Naive thymus-derived CD4-positive, alpha-beta T cell (primary cell): ENCODE measurements at regions not wholly inside any gene's neighbourhood (a gene's known extent, or its start where the extent isn't known, plus 50 kb on each side); places are given as distances from the start of the nearest gene placed in this dataset.

Source experiments
- ATAC-seq: fragments of 150-1000 bp; cut with Tn5 transposase; 2 replicates; pipeline ENCODE4 v1.10.0; 2021; ENCODE audit warnings: mild to moderate bottlenecking, moderate library complexity
- CTCF ChIA-PET: fragments of 350-600 bp; sonication (Branson Sonifier 250); formaldehyde crosslinking; loops from one replicate; lab custom pipeline; 2021; ENCODE audit warnings: antibody characterized with exemption; lab: Charles Lee
- POLR2A ChIA-PET: fragments of 350-600 bp; sonication (Branson Sonifier 250); formaldehyde crosslinking; loops from one replicate; lab custom pipeline; 2021; ENCODE audit warnings: antibody characterized with exemption, inconsistent platforms; lab: Charles Lee
- DNase-seq, 9 donors: peaks; one replicate each; pipeline versions ENCODE4 v3.0.0 to v3.0.0-alpha.2; 2020 to 2022; ENCODE audit warnings: mixed read lengths in 1 of 9
- H3K27ac ChIP-seq: one replicate; pipeline ENCODE4 v1.7.0; 2013; ENCODE audit warnings: mild to moderate bottlenecking, low read depth, low read length, moderate library complexity
- H3K27me3 ChIP-seq, 2 donors: one replicate each; pipeline ENCODE4 v1.7.0; 2013; ENCODE audit warnings: low read length in 2 of 2, mild to moderate bottlenecking in 2 of 2, moderate library complexity in 2 of 2; ENCODE audit not compliant: control insufficient read depth in 2 of 2, insufficient read depth in 2 of 2
- H3K36me3 ChIP-seq, 3 experiments: 1 replicate in 2 of 3; 2 replicates in 1 of 3; pipeline ENCODE4 v1.7.0; 2013; ENCODE audit warnings: low read length in 3 of 3, mild to moderate bottlenecking in 3 of 3, moderate library complexity in 1 of 3; ENCODE audit not compliant: insufficient read depth in 3 of 3, control insufficient read depth in 2 of 3
- H3K4me1 ChIP-seq, 2 donors: one replicate each; pipeline ENCODE4 v1.7.0; 2013; ENCODE audit warnings: low read length in 2 of 2, mild to moderate bottlenecking in 2 of 2, moderate library complexity in 1 of 2; ENCODE audit not compliant: control insufficient read depth in 2 of 2, insufficient read depth in 2 of 2
- H3K4me3 ChIP-seq: 2 replicates; pipeline ENCODE4 v1.7.0; 2013; ENCODE audit warnings: mild to moderate bottlenecking, low read length
- H3K9me3 ChIP-seq, 3 experiments: 1 replicate in 2 of 3; 2 replicates in 1 of 3; pipeline ENCODE4 v1.7.0; 2013; ENCODE audit warnings: low read length in 3 of 3; ENCODE audit not compliant: control insufficient read depth in 2 of 3
- H3K27ac Mint-ChIP-seq, 9 donors: one replicate each; pipeline ENCODE4 v1.8.0; 2020 to 2022; ENCODE audit warnings: mixed read lengths in 9 of 9, mild to moderate bottlenecking in 8 of 9, moderate library complexity in 5 of 9, inconsistent platforms in 2 of 9
- H3K27me3 Mint-ChIP-seq, 5 donors: one replicate each; pipeline ENCODE4 v1.8.0; 2021 to 2022; ENCODE audit warnings: mixed read lengths in 5 of 5, mild to moderate bottlenecking in 1 of 5
- H3K36me3 Mint-ChIP-seq, 5 donors: one replicate each; pipeline ENCODE4 v1.8.0; 2020 to 2022; ENCODE audit warnings: mixed read lengths in 5 of 5, mild to moderate bottlenecking in 3 of 5, inconsistent platforms in 1 of 5
- H3K4me1 Mint-ChIP-seq, 7 donors: one replicate each; pipeline ENCODE4 v1.8.0; 2020 to 2022; ENCODE audit warnings: mixed read lengths in 7 of 7, mild to moderate bottlenecking in 3 of 7, inconsistent platforms in 1 of 7
- H3K4me3 Mint-ChIP-seq, 10 donors: one replicate each; pipeline ENCODE4 v1.8.0; 2020 to 2022; ENCODE audit warnings: mild to moderate bottlenecking in 10 of 10, mixed read lengths in 10 of 10, moderate library complexity in 6 of 10, inconsistent platforms in 2 of 10
- H3K9me3 Mint-ChIP-seq, 11 donors: one replicate each; pipeline ENCODE4 v1.8.0; 2020 to 2022; ENCODE audit warnings: mixed read lengths in 11 of 11, mild to moderate bottlenecking in 4 of 11, inconsistent platforms in 1 of 11, moderate library complexity in 1 of 11
- intact Hi-C, 2 donors: fragments of 100-400 bp; cut with micrococcal nuclease; formaldehyde crosslinking; loops; one replicate each; pipeline ENCODE4 v1.15.1; 2023

DNA sequence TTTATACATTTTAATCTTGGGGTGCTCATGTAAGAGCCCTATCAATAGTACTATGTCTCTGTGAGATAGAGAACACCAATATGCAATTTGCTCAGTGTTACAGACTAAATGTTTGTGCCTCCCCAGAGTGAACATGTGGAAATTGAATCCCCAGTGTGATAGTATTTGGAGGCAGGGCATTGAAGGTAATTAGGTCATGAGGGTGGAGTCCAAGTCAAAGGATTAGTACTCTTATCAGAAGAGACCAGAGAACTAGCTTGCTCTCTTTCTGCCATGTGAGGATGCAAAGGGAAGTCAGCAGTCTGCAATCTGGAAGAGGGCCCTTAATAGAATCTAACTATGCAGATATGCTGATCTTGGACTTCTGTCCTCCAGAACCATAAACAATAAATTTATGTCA, 1317.0 kb downstream of the STIM2 start:
- Histone ChIP-seq H3K27ac (no peak overlapping the region), H3K4me1 (no peaks in the 10 kb centered on the region), H3K4me3 (no peak overlapping the region), H3K9me3 (no peaks in the 10 kb centered on the region), H3K27me3 (no peaks in the 10 kb centered on the region), H3K36me3 (no peaks in the 10 kb centered on the region)
- POLR2A ChIA-PET = no interaction called here
- H3K27ac Mint-ChIP-seq = no peak overlapping the region
- CTCF ChIA-PET = no interaction called here
- no peaks in the 10 kb centered on the region for H3K4me1 Mint-ChIP-seq
- intact Hi-C loops = no loop called here
- DNase-seq (no peak), ATAC-seq (no peak)
- no peaks in the 10 kb centered on the region for H3K27me3 Mint-ChIP-seq
- H3K36me3 Mint-ChIP-seq = no peaks in the 10 kb centered on the region
- H3K9me3 Mint-ChIP-seq = peaks cover 0 to 6% (median 1%) of the 10 kb centered on the region in 11 donors
- no peak overlapping the region for H3K4me3 Mint-ChIP-seq

DNA sequence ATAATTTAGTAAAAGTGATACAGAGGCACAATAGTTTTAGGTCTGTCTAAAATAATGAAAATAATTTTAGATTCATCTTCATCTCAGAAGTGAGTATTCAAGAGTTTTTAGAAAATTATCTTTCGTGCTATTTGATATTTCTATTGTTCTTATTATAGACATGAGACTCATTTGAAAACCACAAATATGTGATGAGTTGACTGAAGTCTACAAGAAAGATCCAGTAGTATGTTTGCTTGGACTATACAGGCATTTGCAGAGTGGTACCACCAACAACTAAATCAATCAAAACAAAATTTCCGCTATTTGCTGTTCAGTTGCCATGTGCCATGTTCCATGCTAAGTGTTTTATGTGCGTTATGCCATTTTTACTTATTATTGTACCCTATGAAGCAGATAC, 1318.5 kb downstream of the STIM2 start:
- Histone ChIP-seq H3K4me1 (no peaks in the 10 kb centered on the region), H3K36me3 (no peaks in the 10 kb centered on the region), H3K4me3 (no peak overlapping the region), H3K27ac (no peak overlapping the region), H3K9me3 (no peaks in the 10 kb centered on the region), H3K27me3 (no peaks in the 10 kb centered on the region)
- ChIA-PET CTCF (no interaction called here), POLR2A (no interaction called here)
- intact Hi-C loops = no loop called here
- Mint-ChIP-seq H3K27me3 (no peaks in the 10 kb centered on the region), H3K36me3 (no peaks in the 10 kb centered on the region), H3K4me1 (no peaks in the 10 kb centered on the region), H3K27ac (no peak overlapping the region), H3K4me3 (no peak overlapping the region), H3K9me3 (peaks cover 0 to 11% (median 3%) of the 10 kb centered on the region in 11 donors)
- DNase-seq = no peak
- no peak for ATAC-seq

DNA sequence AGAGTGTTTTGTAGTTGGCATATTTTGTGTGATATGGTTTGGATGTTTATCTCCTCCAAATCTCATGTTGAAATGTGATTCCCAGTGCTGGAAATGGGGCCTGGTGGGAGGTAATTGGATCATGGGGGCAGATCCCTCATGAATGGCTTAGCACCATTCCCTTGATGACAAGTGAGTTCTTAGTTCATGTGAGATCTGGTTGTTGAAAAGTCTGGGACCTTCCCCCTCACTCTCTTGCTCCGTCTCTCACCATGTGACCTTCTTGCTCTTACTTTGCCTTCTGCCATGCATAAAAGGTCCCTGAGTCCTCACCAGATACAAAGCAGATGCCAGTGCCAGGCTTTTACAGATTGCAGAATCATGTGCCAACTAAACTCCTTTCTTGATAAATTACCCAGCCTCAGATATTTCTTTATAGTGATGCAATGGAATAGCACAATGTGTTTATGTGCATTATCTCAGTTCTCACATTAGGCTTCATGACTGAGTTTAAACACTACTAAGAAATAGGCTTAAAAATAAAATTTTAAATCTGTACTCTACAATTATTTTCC, 1348.8 kb downstream of the STIM2 start:
- POLR2A ChIA-PET = no interaction called here
- H3K36me3 ChIP-seq = no peaks in the 10 kb centered on the region

DNA sequence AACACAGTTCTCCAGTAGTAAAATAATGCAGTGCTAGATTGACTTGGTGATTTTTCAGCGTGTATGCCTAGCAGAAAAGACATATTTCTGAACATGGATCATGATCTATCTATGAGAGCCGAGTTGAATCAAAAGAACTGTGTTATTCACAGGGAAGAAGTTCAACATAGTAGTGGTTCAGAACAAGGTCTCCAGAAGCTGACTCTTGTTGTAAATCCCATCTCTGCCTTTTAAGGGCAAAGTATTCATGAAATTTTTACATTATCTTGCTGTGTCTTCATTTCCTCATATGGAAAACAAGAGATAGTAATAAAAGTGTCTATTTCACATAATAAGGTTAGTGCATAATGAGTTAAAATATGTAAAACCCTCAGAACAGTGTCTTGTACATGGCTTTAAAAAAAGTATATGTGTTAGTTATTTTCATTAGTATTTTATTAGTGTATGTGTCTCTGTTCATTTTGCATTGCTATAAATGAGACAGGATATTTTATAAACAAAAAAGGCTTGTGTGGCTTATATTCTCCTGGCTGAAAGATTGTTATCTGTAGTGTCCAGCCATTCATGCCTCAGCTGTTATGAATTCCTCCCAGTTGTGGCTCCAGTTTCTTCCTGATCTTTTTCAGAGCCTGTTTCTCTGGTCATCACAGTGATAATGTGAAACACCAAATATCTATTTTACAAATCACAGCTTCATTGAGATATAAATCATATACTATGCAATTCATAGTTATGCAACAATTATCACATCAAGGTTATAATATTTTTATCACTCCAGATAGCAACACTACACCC, 1351.2 kb downstream of the STIM2 start:
- no peak for ATAC-seq
- Mint-ChIP-seq H3K4me1 (peaks cover 0 to 2% (median 0%) of the 10 kb centered on the region in 7 donors), H3K9me3 (peaks cover 0 to 36% (median 2%) of the 10 kb centered on the region in 11 donors), H3K4me3 (no peak overlapping the region), H3K27ac (no peak overlapping the region), H3K27me3 (no peaks in the 10 kb centered on the region), H3K36me3 (no peaks in the 10 kb centered on the region)
- no peak overlapping the region for H3K4me3 ChIP-seq
- ChIA-PET POLR2A (no interaction called here), CTCF (no interaction called here)
- no peaks in the 10 kb centered on the region for H3K36me3 ChIP-seq
- no peaks in the 10 kb centered on the region for H3K4me1 ChIP-seq
- H3K27me3 ChIP-seq = no peaks in the 10 kb centered on the region
- no peak overlapping the region for H3K27ac ChIP-seq
- DNase-seq = no peak
- intact Hi-C loops = no loop called here
- H3K9me3 ChIP-seq = no peaks in the 10 kb centered on the region

More for the DNA sequence above, 1348.8 kb downstream of the STIM2 start:
- no peak overlapping the region for H3K4me3 Mint-ChIP-seq
- H3K36me3 Mint-ChIP-seq = peaks cover 0 to 3% (median 0%) of the 10 kb centered on the region in 5 donors
- DNase-seq (no peak), ATAC-seq (no peak)
- CTCF ChIA-PET = no interaction called here
- H3K9me3 Mint-ChIP-seq = peaks cover 0 to 25% (median 6%) of the 10 kb centered on the region in 11 donors
- H3K27me3 Mint-ChIP-seq = no peaks in the 10 kb centered on the region
- H3K4me3 ChIP-seq = no peak overlapping the region
- H3K27me3 ChIP-seq = no peaks in the 10 kb centered on the region
- intact Hi-C loops = no loop called here
- no peak overlapping the region for H3K27ac Mint-ChIP-seq
- no peaks in the 10 kb centered on the region for H3K9me3 ChIP-seq
- peaks cover 0 to 2% (median 0%) of the 10 kb centered on the region in 7 donors for H3K4me1 Mint-ChIP-seq
- H3K27ac ChIP-seq = no peak overlapping the region
- H3K4me1 ChIP-seq = no peaks in the 10 kb centered on the region

DNA sequence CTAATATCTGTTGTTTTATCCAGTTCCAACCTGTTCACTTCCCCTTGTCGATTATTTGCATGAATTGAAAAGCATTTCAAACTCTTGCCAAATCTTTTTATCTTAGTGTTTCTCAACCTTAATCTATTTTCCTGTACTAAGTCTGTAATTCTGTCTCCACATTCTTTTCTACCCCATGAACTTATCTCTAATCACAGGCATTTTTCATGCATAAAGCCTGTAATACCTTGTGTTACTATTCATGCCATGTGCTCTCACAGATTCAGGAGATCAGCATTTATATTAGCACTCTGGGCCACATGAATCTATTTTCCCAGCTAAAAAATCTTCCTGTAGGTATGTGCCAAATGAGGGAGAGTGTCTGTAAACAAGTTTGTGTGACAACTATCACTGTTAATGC, 1360.9 kb downstream of the STIM2 start:
- no peak overlapping the region for H3K27ac Mint-ChIP-seq
- Histone ChIP-seq H3K27ac (no peak overlapping the region), H3K4me1 (no peaks in the 10 kb centered on the region), H3K36me3 (no peaks in the 10 kb centered on the region), H3K4me3 (no peak overlapping the region), H3K9me3 (no peaks in the 10 kb centered on the region), H3K27me3 (no peaks in the 10 kb centered on the region)
- intact Hi-C loops = no loop called here
- peaks cover 0 to 19% (median 2%) of the 10 kb centered on the region in 11 donors for H3K9me3 Mint-ChIP-seq
- ChIA-PET POLR2A (no interaction called here), CTCF (no interaction called here)
- H3K36me3 Mint-ChIP-seq = no peaks in the 10 kb centered on the region
- DNase-seq (no peak), ATAC-seq (no peak)
- H3K4me1 Mint-ChIP-seq = no peaks in the 10 kb centered on the region
- H3K4me3 Mint-ChIP-seq = no peak overlapping the region
- H3K27me3 Mint-ChIP-seq = no peaks in the 10 kb centered on the region

DNA sequence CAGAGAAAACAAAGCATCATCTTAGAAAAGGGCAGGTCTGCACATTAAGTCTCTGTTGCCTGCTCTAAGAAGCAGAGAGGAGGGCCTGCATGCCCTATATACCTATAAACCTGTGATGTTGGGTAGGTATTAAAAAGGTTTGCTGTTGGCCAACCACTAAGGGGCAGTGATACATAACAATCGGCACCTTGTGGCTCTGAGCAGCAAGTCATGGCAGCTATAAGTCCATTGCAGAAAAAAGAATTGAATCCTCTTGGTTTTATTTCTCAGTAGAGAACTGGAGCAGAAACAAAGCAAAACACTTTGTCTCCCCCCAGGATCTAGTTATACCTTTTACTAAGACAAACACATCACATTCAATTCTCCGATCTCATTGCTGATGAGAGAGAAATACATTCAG, 1364.4 kb downstream of the STIM2 start:
- ChIA-PET CTCF (no interaction called here), POLR2A (no interaction called here)
- no peaks in the 10 kb centered on the region for H3K36me3 ChIP-seq
- H3K4me3 ChIP-seq = no peak overlapping the region
- no peaks in the 10 kb centered on the region for H3K27me3 Mint-ChIP-seq
- ATAC-seq (no peak), DNase-seq (no peak)
- intact Hi-C loops = no loop called here
- no peaks in the 10 kb centered on the region for H3K4me1 Mint-ChIP-seq
- H3K27ac ChIP-seq = no peak overlapping the region
- H3K27ac Mint-ChIP-seq = no peak overlapping the region
- H3K9me3 ChIP-seq = no peaks in the 10 kb centered on the region
- no peaks in the 10 kb centered on the region for H3K36me3 Mint-ChIP-seq
- peaks cover 0 to 15% (median 3%) of the 10 kb centered on the region in 11 donors for H3K9me3 Mint-ChIP-seq
- H3K4me3 Mint-ChIP-seq = no peak overlapping the region
- no peaks in the 10 kb centered on the region for H3K27me3 ChIP-seq
- no peaks in the 10 kb centered on the region for H3K4me1 ChIP-seq
